ENCODE measurements at regions not wholly inside any gene's neighbourhood (a gene's known extent, or its start where the extent isn't known, plus 50 kb on each side); places are given as distances from the start of the nearest gene placed in this dataset.
"Not testable (repeated sequence)": the region's sequence is repeated elsewhere in the genome, so short reads cannot be mapped to it uniquely, and the experiment has no call there.

- TF ChIP-seq CTCF (conservative IDR thresholded peaks at IDR 0.05 in 1 of 2, IDR thresholded peaks at IDR 0.05 in 1 of 2; ENCODE audit: low read depth in 1 of 2, low read length in 2 of 2); EZH2 (IDR thresholded peaks at IDR 0.05; ENCODE audit: low read length, missing control alignments): not testable (repeated sequence)
These were observed 2616.6 kb upstream of the DEFB115 start for GRCh38 chr20:28640831-28641230.
